CD4-positive, alpha-beta T cell treated with Interleukin-6 for 4 hours (primary cell): ENCODE measurements at regions not wholly inside any gene's neighbourhood (a gene's known extent, or its start where the extent isn't known, plus 50 kb on each side); places are given as distances from the start of the nearest gene placed in this dataset.
"Not testable (repeated sequence)": the region's sequence is repeated elsewhere in the genome, so short reads cannot be mapped to it uniquely, and the experiment has no call there.

Experiments used
- DNase-seq: peaks from one replicate; pipeline ENCODE4 v3.0.0-alpha.2; 2020; ENCODE audit warnings: mixed read lengths

DNA sequence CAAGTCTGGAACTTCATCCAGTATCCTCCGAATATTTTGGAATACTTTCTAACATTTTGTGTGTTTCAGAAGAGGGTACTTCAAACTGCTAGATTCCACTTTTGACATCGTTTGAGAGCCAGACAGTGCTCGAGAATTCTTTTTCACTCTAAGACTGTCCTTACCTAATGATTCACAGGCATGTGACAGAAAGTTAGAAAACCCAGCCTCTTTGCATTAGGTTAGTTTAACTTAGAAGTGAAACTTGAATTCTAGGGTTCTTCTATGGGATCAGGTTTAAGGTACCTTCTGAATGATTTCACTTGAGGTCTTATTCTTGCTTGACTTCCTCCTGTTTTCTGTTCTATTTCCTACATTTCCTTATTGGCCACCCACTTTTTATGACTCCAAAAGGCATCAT lies 431.8 kb downstream of the SLC6A15 start:
- DNase-seq = no peak

GRCh38 chr12:84470361-84470760 lies 442.2 kb downstream of the SLC6A15 start:
- no peak for DNase-seq

DNA sequence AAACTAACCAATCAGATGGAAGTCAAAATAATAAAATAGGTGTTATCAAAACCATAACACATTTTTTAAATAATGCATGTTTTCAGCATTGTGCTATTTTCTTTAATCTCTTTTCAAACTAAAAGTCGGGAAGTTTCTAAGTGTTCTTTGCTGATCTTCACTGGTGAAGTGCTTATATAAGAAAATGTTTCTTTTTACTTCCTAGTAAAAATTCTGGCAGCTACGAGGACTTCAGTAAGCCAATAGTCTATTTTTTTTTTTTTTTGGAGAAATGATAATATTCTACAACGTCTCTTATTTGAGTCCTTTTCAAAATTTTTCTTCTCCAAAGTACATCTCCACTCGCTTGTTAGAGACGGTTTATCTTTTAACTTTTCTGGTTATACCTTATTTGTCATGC lies 448.0 kb downstream of the SLC6A15 start:
- DNase-seq = no peak

DNA sequence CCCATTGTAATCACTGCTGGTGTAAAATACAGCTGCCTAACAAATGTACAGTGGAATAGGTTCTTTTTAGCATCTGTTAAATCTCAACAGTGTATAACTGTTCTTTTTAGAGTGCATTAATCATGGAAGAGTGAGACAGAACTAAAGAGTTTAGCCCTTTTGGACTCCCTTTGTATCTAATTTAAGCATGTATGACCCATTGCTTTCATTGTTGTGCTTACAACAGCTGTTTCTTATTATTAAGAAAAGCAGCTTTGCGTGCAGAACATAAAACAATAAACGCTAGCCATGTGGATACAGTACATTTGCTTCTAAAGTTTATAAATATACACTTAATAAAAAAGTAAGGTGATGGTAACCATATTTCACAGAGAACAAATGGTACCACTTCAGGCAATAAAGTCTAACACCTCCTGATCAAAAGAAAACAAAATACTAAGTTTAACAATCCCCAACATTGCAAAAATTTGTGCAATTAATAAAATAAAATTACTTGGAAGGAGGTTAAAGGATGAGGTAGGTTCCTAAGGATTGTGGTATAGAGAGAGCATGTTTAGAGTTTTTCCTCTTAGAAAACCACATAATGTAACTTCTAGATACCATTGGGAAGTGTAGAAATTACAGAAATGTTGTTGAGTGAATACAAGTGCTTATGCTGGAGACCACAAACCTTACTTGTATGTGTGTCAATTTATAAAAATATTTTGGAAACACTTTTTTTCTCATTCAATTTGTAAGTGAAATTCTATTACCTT lies 448.7 kb downstream of the SLC6A15 start:
- DNase-seq = no peak

DNA sequence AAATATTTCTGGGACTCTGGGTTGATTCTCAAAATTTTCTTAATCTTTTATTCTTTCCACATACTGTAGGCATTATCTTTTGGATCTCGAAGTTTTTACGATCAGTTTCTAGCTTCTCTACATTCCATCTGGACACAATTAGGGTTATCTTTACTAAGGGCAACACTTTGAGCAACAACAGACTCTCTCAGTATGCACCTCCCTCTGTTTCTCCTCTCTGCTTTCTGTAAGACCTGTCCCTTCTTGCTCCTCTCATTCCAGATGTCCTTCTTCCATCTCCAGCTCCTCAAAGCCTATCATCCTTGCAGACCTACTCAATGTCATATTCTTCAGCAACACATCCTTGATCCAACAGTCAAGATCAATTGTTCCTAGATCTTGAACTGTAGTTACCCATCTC lies 457.0 kb downstream of the SLC6A15 start:
- DNase-seq = no peak

GRCh38 chr12:84446478-84446877 lies 466.1 kb downstream of the SLC6A15 start:
- not testable (repeated sequence) for DNase-seq

DNA sequence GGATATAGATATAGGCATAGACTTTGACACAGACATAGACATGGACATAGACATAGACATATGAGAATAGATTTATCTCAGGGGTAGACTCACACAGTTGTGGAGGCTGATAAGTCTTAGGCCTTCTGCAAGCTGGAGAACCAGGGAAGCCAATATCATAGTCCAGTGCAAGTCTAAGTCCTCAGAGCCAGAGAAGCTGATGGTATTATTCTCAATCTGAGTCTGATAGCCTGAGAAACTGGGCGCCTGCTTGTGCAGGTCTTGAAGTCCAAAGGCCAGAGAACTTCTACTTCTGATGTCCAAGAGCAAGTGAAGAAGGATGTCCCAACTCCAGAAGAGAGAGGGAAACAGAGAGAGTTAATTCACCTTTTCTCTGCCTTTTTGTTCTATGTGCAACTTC lies 476.5 kb downstream of the SLC6A15 start:
- no peak for DNase-seq

GRCh38 chr12:84435682-84436081 lies 476.9 kb downstream of the SLC6A15 start:
- no peak for DNase-seq

- DNase-seq = no peak
Measured at GRCh38 chr12:84422340-84422739, 490.3 kb downstream of the SLC6A15 start.

- no peak for DNase-seq
Measured at GRCh38 chr12:84421103-84421502, 491.5 kb downstream of the SLC6A15 start.

- DNase-seq = no peak
Measured at GRCh38 chr12:84416626-84417025, 496.0 kb downstream of the SLC6A15 start.

DNA sequence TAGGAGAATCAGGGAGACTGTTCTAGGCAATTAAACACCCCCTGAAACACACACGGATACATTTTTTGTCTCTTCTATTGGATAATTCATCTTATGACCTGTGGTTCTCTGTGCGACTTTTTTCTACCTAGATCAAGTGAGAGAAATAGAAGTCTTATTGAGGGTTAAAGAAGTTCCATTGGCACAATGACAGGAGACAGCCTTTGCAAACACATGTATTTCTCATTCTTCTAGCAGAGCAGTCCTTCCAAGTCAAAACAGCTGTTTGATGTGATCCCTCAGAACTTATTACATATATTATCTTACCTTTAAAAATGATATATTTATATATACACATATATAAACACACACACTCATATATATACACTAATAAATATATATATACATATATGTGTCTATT lies 496.7 kb downstream of the SLC6A15 start:
- DNase-seq = no peak

DNA sequence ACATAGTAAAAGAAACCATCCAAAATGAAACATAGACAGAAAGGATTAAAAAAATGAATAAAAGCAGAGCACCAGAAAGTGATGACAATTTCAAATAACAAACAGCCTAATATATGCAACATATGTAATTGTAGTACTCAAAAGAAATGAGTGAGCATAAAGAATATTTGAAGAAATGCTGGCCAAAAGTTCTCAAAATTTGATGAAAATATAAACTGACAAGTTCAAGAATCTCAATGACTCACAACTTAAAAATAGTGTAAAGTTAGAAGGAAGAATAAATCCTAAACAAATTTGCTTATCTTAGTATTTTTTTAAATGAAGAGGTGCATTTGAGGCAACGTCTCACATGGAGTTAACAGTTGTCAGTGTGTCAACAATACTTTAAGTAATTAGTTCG lies 498.9 kb downstream of the SLC6A15 start:
- DNase-seq = no peak

- no peak for DNase-seq
Measured at GRCh38 chr12:84412226-84412625, 500.4 kb downstream of the SLC6A15 start.

GRCh38 chr12:84411031-84411430 lies 501.6 kb downstream of the SLC6A15 start:
- DNase-seq = no peak

GRCh38 chr12:84408936-84409335 lies 503.7 kb downstream of the SLC6A15 start:
- no peak for DNase-seq

- DNase-seq = not testable (repeated sequence)
Measured at GRCh38 chr12:84406720-84407119, 505.9 kb downstream of the SLC6A15 start.

GRCh38 chr12:84397846-84398245 lies 514.8 kb downstream of the SLC6A15 start:
- no peak for DNase-seq

DNA sequence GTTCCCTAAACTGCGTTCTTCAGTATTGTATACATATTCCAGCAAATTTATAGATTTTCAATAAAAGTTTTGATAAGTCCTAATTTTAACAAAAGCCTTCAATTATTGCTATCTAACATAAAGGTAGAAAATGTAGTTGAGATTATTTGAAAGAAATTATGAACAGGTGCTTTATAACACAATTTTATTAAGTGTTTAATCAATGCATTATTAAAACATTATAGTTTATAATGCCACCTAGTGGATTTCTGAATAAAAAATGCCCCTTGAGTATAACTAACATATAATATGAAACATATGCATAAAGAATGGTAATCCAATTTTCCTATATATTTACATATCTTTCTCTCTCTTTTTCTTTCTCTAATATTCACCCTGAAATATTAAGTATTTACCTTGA lies 515.3 kb downstream of the SLC6A15 start:
- DNase-seq = no peak

DNA sequence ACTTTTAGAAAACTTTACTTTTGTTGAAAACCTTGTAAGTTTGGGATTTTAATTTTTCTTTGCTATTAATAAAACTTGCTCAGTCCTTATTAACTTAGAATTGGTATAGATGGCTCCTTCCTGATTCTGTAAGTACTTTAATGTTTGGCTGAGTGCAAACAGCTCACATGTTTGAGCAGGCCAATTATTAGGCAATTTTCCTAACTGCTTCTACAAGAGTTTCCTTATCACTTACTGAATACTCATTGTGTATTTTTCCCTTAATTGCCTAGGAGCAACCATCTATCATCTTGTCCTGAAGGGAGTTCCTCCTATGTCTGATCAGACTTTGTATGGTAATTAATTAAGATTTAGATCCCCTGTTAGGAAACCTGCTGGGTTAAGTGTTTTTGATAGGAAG lies 521.4 kb downstream of the SLC6A15 start:
- not testable (repeated sequence) for DNase-seq

- DNase-seq = no peak
Measured at GRCh38 chr12:84384384-84384783, 528.2 kb downstream of the SLC6A15 start.

DNA sequence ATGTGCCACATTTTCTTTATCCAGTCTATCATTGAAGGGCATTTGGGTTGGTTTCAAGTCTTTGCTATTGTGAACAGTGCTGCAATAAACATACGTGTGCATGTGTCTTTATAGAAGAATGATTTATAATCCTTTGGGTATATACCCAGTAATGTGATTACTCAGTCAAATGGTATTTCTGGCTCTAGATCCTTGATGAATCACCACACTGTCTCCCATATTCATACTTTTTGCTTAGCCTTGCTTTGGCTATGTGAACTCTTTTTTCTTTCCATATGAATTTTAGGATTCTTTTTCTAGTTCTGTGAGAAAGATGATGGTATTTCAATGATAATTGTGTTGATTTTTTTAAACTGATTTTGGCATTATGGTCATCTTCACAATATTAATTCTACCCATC lies 530.1 kb downstream of the SLC6A15 start:
- not testable (repeated sequence) for DNase-seq

DNA sequence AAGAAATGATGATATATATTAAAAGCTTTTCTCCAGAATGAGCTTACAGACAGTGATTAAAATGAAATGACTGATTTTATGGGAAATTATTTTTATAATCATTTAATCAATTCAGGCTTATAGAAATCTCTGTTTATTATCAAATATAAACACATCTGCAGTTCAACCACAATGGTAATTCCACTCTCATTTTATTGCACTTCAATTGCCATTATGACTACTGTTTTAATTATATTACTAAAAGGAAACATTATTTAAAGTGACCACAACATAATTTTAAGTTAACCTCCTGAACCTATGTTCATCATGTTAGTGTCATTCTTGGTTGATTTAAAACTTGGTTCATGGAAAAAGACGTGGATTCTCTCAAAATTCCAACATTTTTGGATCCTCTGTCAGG lies 536.3 kb downstream of the SLC6A15 start:
- DNase-seq = no peak

- no peak for DNase-seq
Measured at GRCh38 chr12:84375449-84376170, 537.0 kb downstream of the SLC6A15 start.

DNA sequence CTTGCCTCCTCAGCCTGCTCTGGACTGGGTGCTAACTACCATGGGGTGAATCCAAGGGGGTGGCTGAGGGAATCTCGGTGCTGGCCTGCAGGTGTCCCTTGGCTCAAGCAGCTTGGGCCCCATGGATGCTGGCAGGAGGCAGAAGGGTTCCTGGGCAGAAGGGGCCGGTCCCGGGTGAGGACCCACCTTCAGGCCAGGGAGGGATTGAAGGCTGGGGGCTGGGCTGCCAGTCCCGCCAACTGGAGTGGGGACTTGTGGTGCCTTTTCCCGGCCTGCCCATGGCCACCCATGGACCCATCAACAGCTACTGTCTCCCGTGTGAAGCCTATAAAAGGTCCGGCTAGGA lies 550.1 kb downstream of the SLC6A15 start:
- DNase-seq = no peak
